Stomach smooth muscle (tissue), 2 donors: ENCODE measurements at regions not wholly inside any gene's neighbourhood (a gene's known extent, or its start where the extent isn't known, plus 50 kb on each side); places are given as distances from the start of the nearest gene placed in this dataset.

Experiments used
- H3K27ac ChIP-seq: one replicate; pipeline ENCODE4 v1.7.0; 2013; ENCODE audit warnings: mild to moderate bottlenecking, low read length, inconsistent platforms
- H3K27me3 ChIP-seq, 2 donors: one replicate each; pipeline ENCODE4 v1.7.0; 2013; ENCODE audit warnings: low read length in 2 of 2; ENCODE audit not compliant: insufficient read depth in 2 of 2, control insufficient read depth in 1 of 2
- H3K36me3 ChIP-seq, 2 donors: one replicate each; pipeline ENCODE4 v1.7.0; 2013; ENCODE audit warnings: low read length in 2 of 2; ENCODE audit not compliant: control insufficient read depth in 2 of 2, insufficient read depth in 2 of 2
- H3K4me1 ChIP-seq: one replicate; pipeline ENCODE4 v1.7.0; 2013; ENCODE audit warnings: low read length; ENCODE audit not compliant: control insufficient read depth, insufficient read depth
- H3K4me3 ChIP-seq, 2 donors: one replicate each; pipeline ENCODE4 v1.7.0; 2013; ENCODE audit warnings: low read length in 2 of 2
- H3K9ac ChIP-seq, 2 donors: one replicate each; pipeline ENCODE4 v1.7.0; 2013; ENCODE audit warnings: low read length in 2 of 2, mild to moderate bottlenecking in 1 of 2
- H3K9me3 ChIP-seq, 2 donors: one replicate each; pipeline ENCODE4 v1.7.0; 2013; ENCODE audit warnings: low read length in 2 of 2; ENCODE audit not compliant: control insufficient read depth in 2 of 2
- donor health status: healthy.
- donor health status: Pancreatic carcinoma.

- H3K4me1 ChIP-seq, result no peaks in the 10 kb centered on the region
- no peak overlapping the region for H3K4me3 ChIP-seq
- H3K9ac ChIP-seq, result no peak overlapping the region
- no peaks in the 10 kb centered on the region for H3K36me3 ChIP-seq
- no peaks in the 10 kb centered on the region for H3K27me3 ChIP-seq
- no peaks in the 10 kb centered on the region for H3K9me3 ChIP-seq
- no peak overlapping the region for H3K27ac ChIP-seq
These were observed 146.1 kb downstream of the TTLL2 start for GRCh38 chr6:167470836-167471547.

- Histone ChIP-seq H3K36me3 (no peaks in the 10 kb centered on the region), H3K9me3 (no peaks in the 10 kb centered on the region), H3K9ac (no peak overlapping the region), H3K4me1 (no peaks in the 10 kb centered on the region), H3K4me3 (no peak overlapping the region), H3K27me3 (no peaks in the 10 kb centered on the region), H3K27ac (no peak overlapping the region)
These were observed 146.7 kb downstream of the TTLL2 start for GRCh38 chr6:167471548-167471930.

GRCh38 chr6:167472148-167472547 lies 147.3 kb downstream of the TTLL2 start:
- no peaks in the 10 kb centered on the region for H3K27me3 ChIP-seq
- no peak overlapping the region for H3K9ac ChIP-seq
- H3K9me3 ChIP-seq, result no peaks in the 10 kb centered on the region
- no peak overlapping the region for H3K27ac ChIP-seq
- H3K4me1 ChIP-seq, result no peaks in the 10 kb centered on the region
- no peak overlapping the region for H3K4me3 ChIP-seq
- no peaks in the 10 kb centered on the region for H3K36me3 ChIP-seq

- Histone ChIP-seq H3K36me3 (no peaks in the 10 kb centered on the region), H3K27ac (no peak overlapping the region), H3K27me3 (peaks cover 0 to 2% of the 10 kb centered on the region in 2 donors), H3K4me3 (no peak overlapping the region), H3K4me1 (no peaks in the 10 kb centered on the region), H3K9me3 (no peaks in the 10 kb centered on the region), H3K9ac (no peak overlapping the region)
These were observed 148.0 kb downstream of the TTLL2 start for GRCh38 chr6:167472880-167473279.

GRCh38 chr6:167474171-167474570 lies 149.3 kb downstream of the TTLL2 start:
- Histone ChIP-seq H3K9ac (no peak overlapping the region), H3K4me1 (no peaks in the 10 kb centered on the region), H3K27me3 (peaks cover 0 to 2% of the 10 kb centered on the region in 2 donors), H3K36me3 (no peaks in the 10 kb centered on the region), H3K27ac (no peak overlapping the region), H3K4me3 (no peak overlapping the region), H3K9me3 (no peaks in the 10 kb centered on the region)

GRCh38 chr6:167474725-167475124 lies 149.8 kb downstream of the TTLL2 start:
- no peak overlapping the region for H3K9ac ChIP-seq
- H3K4me3 ChIP-seq, result no peak overlapping the region
- peaks cover 0 to 2% of the 10 kb centered on the region in 2 donors for H3K27me3 ChIP-seq
- H3K4me1 ChIP-seq, result peaks cover 3% of the 10 kb centered on the region
- no peaks in the 10 kb centered on the region for H3K9me3 ChIP-seq
- no peak overlapping the region for H3K27ac ChIP-seq
- H3K36me3 ChIP-seq, result no peaks in the 10 kb centered on the region

- Histone ChIP-seq H3K4me1 (peaks cover 3% of the 10 kb centered on the region), H3K9ac (no peak overlapping the region), H3K9me3 (no peaks in the 10 kb centered on the region), H3K36me3 (no peaks in the 10 kb centered on the region), H3K4me3 (no peak overlapping the region), H3K27me3 (peaks cover 0 to 2% of the 10 kb centered on the region in 2 donors), H3K27ac (no peak overlapping the region)
These were observed 151.1 kb downstream of the TTLL2 start for GRCh38 chr6:167475947-167476346.

GRCh38 chr6:167476844-167477595 lies 152.1 kb downstream of the TTLL2 start:
- peaks cover 3% of the 10 kb centered on the region for H3K4me1 ChIP-seq
- H3K27ac ChIP-seq, result no peak overlapping the region
- no peak overlapping the region for H3K4me3 ChIP-seq
- no peaks in the 10 kb centered on the region for H3K36me3 ChIP-seq
- H3K9ac ChIP-seq, result no peak overlapping the region
- no peaks in the 10 kb centered on the region for H3K9me3 ChIP-seq
- H3K27me3 ChIP-seq, result peaks cover 0 to 2% of the 10 kb centered on the region in 2 donors

GRCh38 chr6:167477688-167478087 lies 152.8 kb downstream of the TTLL2 start:
- Histone ChIP-seq H3K4me3 (no peak overlapping the region), H3K9me3 (no peaks in the 10 kb centered on the region), H3K36me3 (no peaks in the 10 kb centered on the region)

GRCh38 chr6:167479301-167479700 lies 154.4 kb downstream of the TTLL2 start:
- H3K9me3 ChIP-seq, result no peaks in the 10 kb centered on the region
- no peak overlapping the region for H3K9ac ChIP-seq
- no peak overlapping the region for H3K27ac ChIP-seq
- H3K4me3 ChIP-seq, result no peak overlapping the region
- H3K4me1 ChIP-seq, result peaks cover 3% of the 10 kb centered on the region
- H3K36me3 ChIP-seq, result no peaks in the 10 kb centered on the region
- H3K27me3 ChIP-seq, result peaks cover 0 to 2% of the 10 kb centered on the region in 2 donors

More at GRCh38 chr6:167477688-167478087, 152.8 kb downstream of the TTLL2 start:
- Histone ChIP-seq H3K27me3 (peaks cover 0 to 2% of the 10 kb centered on the region in 2 donors), H3K27ac (no peak overlapping the region), H3K4me1 (peaks cover 3% of the 10 kb centered on the region), H3K9ac (no peak overlapping the region)
